ENCODE measurements at regions not wholly inside any gene's neighbourhood (a gene's known extent, or its start where the extent isn't known, plus 50 kb on each side); places are given as distances from the start of the nearest gene placed in this dataset.
"Not testable (repeated sequence)": the region's sequence is repeated elsewhere in the genome, so short reads cannot be mapped to it uniquely, and the experiment has no call there.

- not testable (repeated sequence) for DNase-seq
Measured at GRCh38 chr5:100013305-100013704, 521.9 kb upstream of the FAM174A start.

GRCh38 chr5:100011160-100011559, 524.0 kb upstream of the FAM174A start:
- DNase-seq, result not testable (repeated sequence)

- DNase-seq, result no peak
Measured at GRCh38 chr5:100004969-100005368, 530.2 kb upstream of the FAM174A start.

- DNase-seq, result no peak
Measured at GRCh38 chr5:99998319-99998718, 536.9 kb upstream of the FAM174A start.

- DNase-seq, result no peak
Measured at GRCh38 chr5:99995407-99995806, 539.8 kb upstream of the FAM174A start.

GRCh38 chr5:99973779-99974178, 561.4 kb upstream of the FAM174A start:
- no peak for DNase-seq

GRCh38 chr5:99955962-99956361, 579.2 kb upstream of the FAM174A start:
- no peak for DNase-seq

- DNase-seq, result no peak
Measured at GRCh38 chr5:99955006-99955405, 580.2 kb upstream of the FAM174A start.

GRCh38 chr5:99949969-99950524, 585.1 kb upstream of the FAM174A start:
- no peak for DNase-seq

- DNase-seq, result no peak
Measured at GRCh38 chr5:99949361-99949760, 585.8 kb upstream of the FAM174A start.

GRCh38 chr5:99948850-99949249, 586.3 kb upstream of the FAM174A start:
- DNase-seq, result no peak

GRCh38 chr5:99945478-99946442, 589.4 kb upstream of the FAM174A start:
- no peak for DNase-seq

- DNase-seq, result no peak
Measured at GRCh38 chr5:99940540-99940939, 594.6 kb upstream of the FAM174A start.

- no peak for DNase-seq
Measured at GRCh38 chr5:99936911-99937310, 598.3 kb upstream of the FAM174A start.

- DNase-seq, result no peak
Measured at GRCh38 chr5:99929806-99930135, 605.4 kb upstream of the FAM174A start.

- no peak for DNase-seq
Measured at GRCh38 chr5:99929067-99929805, 605.9 kb upstream of the FAM174A start.

- DNase-seq, result no peak
Measured at GRCh38 chr5:99928490-99928889, 606.7 kb upstream of the FAM174A start.

- DNase-seq, result no peak
Measured at GRCh38 chr5:99926463-99926862, 608.7 kb upstream of the FAM174A start.

- DNase-seq, result no peak
Measured at GRCh38 chr5:99922386-99922785, 612.8 kb upstream of the FAM174A start.

- no peak for DNase-seq
Measured at GRCh38 chr5:99911971-99912370, 623.2 kb upstream of the FAM174A start.

GRCh38 chr5:99906776-99907175, 628.4 kb upstream of the FAM174A start:
- DNase-seq, result no peak

GRCh38 chr5:99901972-99902371, 633.2 kb upstream of the FAM174A start:
- no peak for DNase-seq

- no peak for DNase-seq
Measured at GRCh38 chr5:99900302-99900852, 634.8 kb upstream of the FAM174A start.
